GM12892 (cell line): ENCODE measurements at regions not wholly inside any gene's neighbourhood (a gene's known extent, or its start where the extent isn't known, plus 50 kb on each side); places are given as distances from the start of the nearest gene placed in this dataset.

Experiments
- POLR2A ChIP-seq: IDR thresholded peaks from 2 replicates; pipeline ENCODE4 v1.6.1; 2011; ENCODE audit warnings: low read depth, low read length, control low read depth
- POLR2AphosphoS5 ChIP-seq: IDR thresholded peaks from 2 replicates; pipeline ENCODE4 v1.6.1; 2011; ENCODE audit warnings: low read depth, low read length, control low read depth

DNA sequence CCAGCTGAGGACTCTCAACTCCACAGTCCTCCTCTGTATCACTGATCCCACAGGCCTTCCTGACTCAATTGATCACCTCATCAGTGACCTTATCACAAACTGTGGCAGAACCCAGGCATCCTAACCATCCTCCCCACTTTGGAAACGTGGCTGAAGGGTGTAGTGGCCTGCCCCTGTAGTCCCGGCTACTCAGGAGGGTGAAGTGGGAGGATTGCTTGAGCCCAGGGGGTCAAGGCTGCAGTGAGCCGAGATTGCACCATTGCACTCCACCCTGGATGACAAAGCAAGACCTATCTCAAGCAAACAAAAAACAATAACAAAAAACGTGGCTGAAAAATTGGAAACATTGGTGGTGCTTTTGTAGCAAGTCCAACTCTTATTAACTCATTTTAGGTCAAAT is 203.4 kb upstream of the ZNF217 start:
- TF ChIP-seq POLR2A (no peak), POLR2AphosphoS5 (no peak)
